Tibial artery (tissue), 4 donors: ENCODE measurements at regions not wholly inside any gene's neighbourhood (a gene's known extent, or its start where the extent isn't known, plus 50 kb on each side); places are given as distances from the start of the nearest gene placed in this dataset.

ENCODE experiments used
- DNase-seq, 2 donors: peaks; one replicate each; pipeline ENCODE4 v3.0.0-alpha.2; 2019
- H3K27ac ChIP-seq, 2 donors: fragments of 200-600 bp; sonication (generic) in 1 of 2; 1 replicate in 1 of 2; 2 replicates in 1 of 2; pipeline ENCODE4 v1.5.1; 2018 to 2019; ENCODE audit warnings: mild to moderate bottlenecking in 1 of 2
- H3K27me3 ChIP-seq, 2 donors: fragments of 200-600 bp; sonication (generic) in 1 of 2; one replicate each; pipeline versions ENCODE4 v1.5.1 to v1.6.0; 2016 to 2019
- H3K36me3 ChIP-seq, 3 donors: fragments of 200-600 bp; sonication (generic) in 2 of 3; one replicate each; pipeline ENCODE4 v1.5.1; 2016 to 2019; ENCODE audit warnings: mild to moderate bottlenecking in 2 of 3
- H3K4me1 ChIP-seq, 4 donors: fragments of 200-600 bp; sonication (generic) in 2 of 4; 1 replicate in 3 of 4; 2 replicates in 1 of 4; pipeline ENCODE4 v1.5.1; 2016 to 2019
- H3K4me3 ChIP-seq, 2 donors: fragments of 200-600 bp; sonication (generic) in 1 of 2; 1 replicate in 1 of 2; 2 replicates in 1 of 2; pipeline ENCODE4 v1.5.1; 2018 to 2019; ENCODE audit warnings: mild to moderate bottlenecking in 2 of 2
- H3K9me3 ChIP-seq, 3 donors: fragments of 200-600 bp; sonication (generic) in 1 of 3; one replicate each; pipeline ENCODE4 v1.5.1; 2016 to 2019
- intact Hi-C: fragments of 100-400 bp; cut with DNase I; formaldehyde crosslinking; loops from one replicate; pipeline ENCODE4 v1.15.0; 2023; ENCODE audit warnings: low total_unique reads
- TF ChIP-seq, protein P1 (sequence below), 2 experiments: fragments of 200-600 bp in 1 of 2; fragments of 450-650 bp in 1 of 2; IDR thresholded peaks; one replicate each; pipeline ENCODE4 v1.5.1; 2017 to 2019; ENCODE audit warnings: antibody characterized with exemption in 2 of 2, mild to moderate bottlenecking in 1 of 2, moderate library complexity in 1 of 2

DNA sequence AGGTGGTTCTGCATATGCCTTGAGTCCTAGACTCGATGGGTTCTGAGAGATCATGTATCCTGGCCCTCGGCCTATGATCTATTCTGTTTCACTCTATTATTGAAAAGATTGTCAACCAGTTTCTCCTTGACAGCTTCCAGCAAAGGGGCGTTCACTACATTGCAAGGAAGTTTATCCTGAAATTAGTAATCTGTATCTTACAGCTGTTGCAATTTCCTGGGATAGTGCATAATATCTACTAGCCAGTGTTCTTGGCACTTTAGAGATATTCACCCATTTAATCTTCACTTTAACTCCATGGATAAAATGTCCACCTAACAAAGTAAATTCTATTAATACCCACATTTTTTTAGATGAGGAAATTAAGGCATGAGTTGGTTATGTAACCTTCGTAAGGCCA is 203.6 kb downstream of the TGFB2 start:
- no peak overlapping the region for H3K27ac ChIP-seq
- no peaks in the 10 kb centered on the region for H3K36me3 ChIP-seq
- intact Hi-C loops = no loop called here
- no peak overlapping the region for H3K4me3 ChIP-seq
- TF ChIP-seq, protein P1, sequence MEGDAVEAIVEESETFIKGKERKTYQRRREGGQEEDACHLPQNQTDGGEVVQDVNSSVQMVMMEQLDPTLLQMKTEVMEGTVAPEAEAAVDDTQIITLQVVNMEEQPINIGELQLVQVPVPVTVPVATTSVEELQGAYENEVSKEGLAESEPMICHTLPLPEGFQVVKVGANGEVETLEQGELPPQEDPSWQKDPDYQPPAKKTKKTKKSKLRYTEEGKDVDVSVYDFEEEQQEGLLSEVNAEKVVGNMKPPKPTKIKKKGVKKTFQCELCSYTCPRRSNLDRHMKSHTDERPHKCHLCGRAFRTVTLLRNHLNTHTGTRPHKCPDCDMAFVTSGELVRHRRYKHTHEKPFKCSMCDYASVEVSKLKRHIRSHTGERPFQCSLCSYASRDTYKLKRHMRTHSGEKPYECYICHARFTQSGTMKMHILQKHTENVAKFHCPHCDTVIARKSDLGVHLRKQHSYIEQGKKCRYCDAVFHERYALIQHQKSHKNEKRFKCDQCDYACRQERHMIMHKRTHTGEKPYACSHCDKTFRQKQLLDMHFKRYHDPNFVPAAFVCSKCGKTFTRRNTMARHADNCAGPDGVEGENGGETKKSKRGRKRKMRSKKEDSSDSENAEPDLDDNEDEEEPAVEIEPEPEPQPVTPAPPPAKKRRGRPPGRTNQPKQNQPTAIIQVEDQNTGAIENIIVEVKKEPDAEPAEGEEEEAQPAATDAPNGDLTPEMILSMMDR (IDR thresholded peaks at IDR 0.05) = no peak
- no peaks in the 10 kb centered on the region for H3K4me1 ChIP-seq
- H3K27me3 ChIP-seq = no peaks in the 10 kb centered on the region
- no peak for DNase-seq
- no peaks in the 10 kb centered on the region for H3K9me3 ChIP-seq

DNA sequence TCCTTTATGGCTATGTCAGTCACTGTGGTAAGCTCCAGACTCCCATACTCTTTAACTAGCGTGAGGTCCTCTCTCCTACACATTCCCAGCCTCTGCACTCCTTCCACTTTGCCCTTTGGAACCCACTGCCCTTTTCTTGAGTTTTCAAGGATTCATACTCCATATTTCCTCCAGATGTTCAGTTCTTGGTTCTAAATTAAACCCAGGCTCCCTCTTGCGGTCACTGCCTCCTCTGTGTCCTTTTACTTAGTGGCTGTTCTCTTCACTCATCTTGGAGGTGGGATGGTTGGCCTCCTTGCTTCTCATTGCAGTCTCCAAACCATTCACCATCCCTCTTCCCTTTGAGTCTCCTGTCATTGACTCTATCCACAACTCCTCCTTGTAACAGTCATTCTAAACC is 208.1 kb downstream of the TGFB2 start:
- intact Hi-C loops = no loop called here
- Histone ChIP-seq H3K27me3 (no peaks in the 10 kb centered on the region), H3K27ac (no peak overlapping the region), H3K36me3 (no peaks in the 10 kb centered on the region), H3K4me1 (no peaks in the 10 kb centered on the region), H3K4me3 (no peak overlapping the region), H3K9me3 (no peaks in the 10 kb centered on the region)
- DNase-seq = no peak
- TF ChIP-seq, protein P1 (IDR thresholded peaks at IDR 0.05) = no peak

DNA sequence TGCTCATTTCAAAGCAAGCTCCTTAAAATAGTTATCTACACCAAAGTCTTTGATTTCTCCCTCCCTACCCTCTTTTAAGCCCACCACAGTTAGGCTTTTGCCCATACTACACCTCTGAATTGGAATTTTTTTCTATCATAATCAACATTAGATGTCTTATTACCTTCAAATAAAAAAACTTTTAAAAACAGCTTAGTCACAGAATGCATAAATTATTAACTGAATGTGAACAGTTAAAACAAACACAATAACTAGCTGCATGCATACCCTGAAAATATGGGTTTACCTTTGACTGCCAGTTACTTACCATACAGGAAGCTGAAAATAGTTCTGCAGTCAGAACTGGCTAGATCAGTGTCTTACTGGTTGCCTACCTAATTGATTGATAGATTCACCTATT is 210.9 kb downstream of the TGFB2 start:
- H3K4me1 ChIP-seq = no peaks in the 10 kb centered on the region
- no peak overlapping the region for H3K4me3 ChIP-seq
- DNase-seq = no peak
- no peaks in the 10 kb centered on the region for H3K9me3 ChIP-seq
- H3K27ac ChIP-seq = no peak overlapping the region
- intact Hi-C loops = no loop called here
- H3K36me3 ChIP-seq = no peaks in the 10 kb centered on the region
- TF ChIP-seq, protein P1 (IDR thresholded peaks at IDR 0.05) = no peak
- H3K27me3 ChIP-seq = no peaks in the 10 kb centered on the region

DNA sequence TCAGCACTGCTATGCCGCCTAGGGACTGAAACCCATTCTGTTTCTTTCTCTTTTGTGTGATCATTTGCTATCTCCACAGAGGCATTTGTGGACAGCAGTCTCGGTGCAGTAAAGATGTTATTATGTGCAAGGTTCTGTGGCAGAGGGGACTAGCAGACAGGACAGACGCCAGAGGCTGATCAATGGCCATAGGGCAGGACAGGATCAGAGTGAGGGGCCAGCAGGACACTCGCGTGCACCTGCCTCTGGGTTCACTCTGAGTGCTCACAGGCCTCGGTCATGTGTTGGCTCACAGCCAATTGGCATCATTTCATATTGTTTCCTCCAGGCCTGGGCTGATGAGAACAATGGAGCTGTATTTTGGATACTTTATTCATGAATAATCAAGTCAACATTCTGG is 212.6 kb downstream of the TGFB2 start:
- DNase-seq = no peak
- TF ChIP-seq, protein P1 (IDR thresholded peaks at IDR 0.05) = no peak
- H3K27me3 ChIP-seq = no peaks in the 10 kb centered on the region
- no peak overlapping the region for H3K4me3 ChIP-seq
- intact Hi-C loops = no loop called here
- no peaks in the 10 kb centered on the region for H3K4me1 ChIP-seq
- H3K9me3 ChIP-seq = no peaks in the 10 kb centered on the region
- H3K27ac ChIP-seq = no peak overlapping the region
- H3K36me3 ChIP-seq = no peaks in the 10 kb centered on the region

DNA sequence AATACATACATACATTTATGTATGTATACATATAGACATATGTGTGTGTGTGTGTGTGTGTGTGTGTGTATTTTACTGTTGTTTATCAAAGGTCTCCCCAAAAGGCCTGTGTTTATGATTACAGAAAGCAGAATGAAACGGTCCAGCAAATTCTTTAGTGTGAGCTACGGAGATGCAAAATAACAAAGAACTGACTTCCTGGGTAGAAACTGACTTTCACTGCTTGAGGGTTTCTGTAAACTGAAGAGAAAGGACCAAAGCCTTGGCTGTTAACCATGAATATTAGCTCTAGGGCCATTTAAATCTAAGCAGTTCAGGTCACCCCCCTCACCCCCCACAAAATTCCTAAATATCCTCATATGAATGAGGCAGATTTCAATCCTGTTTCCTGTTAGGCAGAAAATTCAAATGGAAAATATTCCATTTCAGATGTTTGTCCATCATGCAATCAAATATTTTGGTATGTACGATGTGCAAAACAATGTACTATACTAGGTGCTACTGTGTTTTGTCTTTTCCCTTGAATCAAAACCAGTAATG is 213.2 kb downstream of the TGFB2 start:
- intact Hi-C loops = no loop called here
- Histone ChIP-seq H3K27me3 (no peaks in the 10 kb centered on the region), H3K27ac (no peak overlapping the region), H3K9me3 (no peaks in the 10 kb centered on the region), H3K36me3 (no peaks in the 10 kb centered on the region), H3K4me1 (no peaks in the 10 kb centered on the region), H3K4me3 (no peak overlapping the region)
- no peak for DNase-seq
- TF ChIP-seq, protein P1 (IDR thresholded peaks at IDR 0.05) = no peak

DNA sequence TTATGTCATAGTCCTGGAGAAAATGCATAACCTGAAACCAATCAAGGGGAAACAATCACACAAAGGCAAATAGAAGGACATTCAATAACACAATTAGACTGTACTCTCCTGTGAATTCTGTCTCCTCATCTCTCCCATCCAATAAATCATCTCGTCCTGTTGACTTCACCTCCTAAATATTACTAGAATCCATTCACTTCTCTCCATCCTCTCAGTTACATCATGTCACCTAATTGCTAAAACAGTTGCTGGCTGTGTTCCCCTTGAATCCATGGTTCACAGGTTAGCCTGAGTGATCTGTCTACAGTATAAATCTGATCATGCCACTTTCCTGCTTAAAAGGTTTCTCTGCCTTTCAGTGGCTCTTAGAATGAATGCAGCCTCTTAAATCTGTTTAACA is 220.2 kb downstream of the TGFB2 start:
- no peaks in the 10 kb centered on the region for H3K4me1 ChIP-seq
- DNase-seq = no peak
- H3K4me3 ChIP-seq = no peak overlapping the region
- no peak overlapping the region for H3K27ac ChIP-seq
- no peaks in the 10 kb centered on the region for H3K36me3 ChIP-seq
- TF ChIP-seq, protein P1 (IDR thresholded peaks at IDR 0.05) = no peak
- no peaks in the 10 kb centered on the region for H3K27me3 ChIP-seq
- intact Hi-C loops = no loop called here
- no peaks in the 10 kb centered on the region for H3K9me3 ChIP-seq
